SH-SY5Y (cell line): ENCODE measurements at regions not wholly inside any gene's neighbourhood (a gene's known extent, or its start where the extent isn't known, plus 50 kb on each side); places are given as distances from the start of the nearest gene placed in this dataset.

Experiments
- GATA2 ChIP-seq: IDR thresholded peaks from 2 replicates; pipeline ENCODE4 v1.6.1; 2011; ENCODE audit warnings: mild to moderate bottlenecking, low read depth, low read length
- GATA3 ChIP-seq: IDR thresholded peaks from 2 replicates; pipeline ENCODE4 v1.6.1; 2011; ENCODE audit warnings: low read depth, mild to moderate bottlenecking, low read length, moderate library complexity

- no peak for TF ChIP-seq GATA2
- TF ChIP-seq GATA3: no peak
Observed at GRCh38 chr5:74299833-74300232, 340.7 kb downstream of the ENC1 start.

- TF ChIP-seq GATA2 (no peak), GATA3 (no peak)
Observed at GRCh38 chr5:74296685-74297408, 343.7 kb downstream of the ENC1 start.

DNA sequence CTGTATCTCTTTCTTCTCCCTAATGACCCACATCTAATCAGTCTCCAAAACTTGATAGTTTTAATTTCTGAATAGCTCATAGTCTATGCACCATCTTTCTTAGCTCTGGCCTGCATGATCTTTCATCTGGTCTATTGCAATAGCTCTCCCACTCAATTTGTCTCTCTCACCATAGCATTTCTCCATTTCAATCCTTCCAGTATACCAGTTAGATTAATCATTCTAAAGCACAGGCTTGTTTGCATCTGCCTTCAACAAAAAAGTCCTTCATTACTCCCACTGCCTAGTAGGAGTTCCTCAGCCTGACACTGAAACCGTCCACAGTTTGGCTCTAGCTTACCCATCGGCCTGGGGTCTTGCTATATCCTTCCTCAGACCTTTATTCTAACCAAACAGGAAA, 344.9 kb downstream of the ENC1 start:
- TF ChIP-seq GATA2 (no peak), GATA3 (no peak)

DNA sequence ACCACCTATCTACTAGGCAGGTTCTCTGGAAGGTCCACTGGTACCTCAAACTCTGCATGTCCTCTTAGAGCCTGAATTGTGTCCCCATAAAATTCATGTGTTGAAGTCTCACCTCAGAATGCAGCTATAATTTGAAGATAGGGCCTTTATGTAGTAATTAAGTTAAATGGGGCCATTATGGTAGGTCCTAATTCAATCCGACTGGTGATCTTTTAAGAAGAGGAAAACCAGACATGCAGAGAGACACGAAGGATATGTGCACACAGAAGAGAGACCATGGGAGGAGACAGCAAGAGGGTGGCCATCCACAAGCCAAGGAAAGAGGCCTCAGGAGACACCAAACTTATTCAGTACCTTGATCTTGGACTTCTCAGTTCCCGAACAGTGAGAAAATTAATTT, 345.4 kb downstream of the ENC1 start:
- TF ChIP-seq GATA3: no peak
- TF ChIP-seq GATA2: no peak

- TF ChIP-seq GATA2: no peak
Observed at GRCh38 chr5:74294231-74294705, 346.3 kb downstream of the ENC1 start.

DNA sequence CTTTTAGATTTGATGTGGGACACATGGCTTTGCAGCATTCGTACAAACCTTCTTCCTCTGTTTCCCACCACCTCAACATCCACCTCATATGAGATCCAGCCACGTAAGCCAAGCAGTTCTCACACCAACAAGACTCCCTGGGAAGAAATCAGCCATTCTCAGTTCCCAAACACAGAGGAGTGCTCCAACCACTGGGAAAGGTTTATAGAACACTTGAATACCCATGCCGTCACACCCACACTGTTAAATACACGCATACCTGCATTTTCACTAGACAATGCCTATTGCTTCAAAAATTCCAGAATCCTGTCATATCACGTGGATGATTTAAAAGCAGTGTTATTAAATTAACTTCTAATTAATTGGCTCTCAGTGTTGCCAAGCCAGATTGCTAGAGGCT, 347.3 kb downstream of the ENC1 start:
- no peak for TF ChIP-seq GATA3
- no peak for TF ChIP-seq GATA2

DNA sequence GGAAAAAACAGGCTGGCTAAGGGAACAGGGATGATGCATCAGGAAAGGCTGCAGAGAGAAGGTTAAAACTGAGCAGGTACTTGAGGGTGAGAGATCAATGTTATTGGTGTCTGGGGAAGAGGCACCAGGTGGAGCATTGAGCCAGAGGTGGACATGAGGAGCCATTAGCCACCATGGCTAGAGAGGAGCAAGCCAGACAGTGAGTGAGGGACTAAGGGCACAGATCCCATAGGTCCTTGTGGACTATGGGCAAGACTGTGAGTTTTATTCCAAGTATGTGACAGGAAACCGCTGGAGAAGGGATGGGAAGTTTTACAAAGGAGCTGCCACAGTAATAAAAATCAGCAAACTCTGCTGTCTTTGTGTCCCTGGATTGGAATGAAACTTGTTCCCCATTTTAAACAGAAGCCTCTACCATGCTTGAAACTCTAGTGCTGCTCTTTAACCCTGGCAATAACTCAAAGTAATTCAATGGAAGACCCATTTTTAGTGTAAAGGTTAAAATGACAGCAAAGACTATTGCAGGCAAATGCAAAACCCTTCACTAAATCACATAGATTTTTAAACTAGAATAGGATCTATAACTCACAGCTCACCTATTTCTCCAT, 349.8 kb downstream of the ENC1 start:
- no peak for TF ChIP-seq GATA2
- no peak for TF ChIP-seq GATA3

- TF ChIP-seq GATA2: no peak
- TF ChIP-seq GATA3: no peak
Observed at GRCh38 chr5:74289691-74290090, 350.8 kb downstream of the ENC1 start.

DNA sequence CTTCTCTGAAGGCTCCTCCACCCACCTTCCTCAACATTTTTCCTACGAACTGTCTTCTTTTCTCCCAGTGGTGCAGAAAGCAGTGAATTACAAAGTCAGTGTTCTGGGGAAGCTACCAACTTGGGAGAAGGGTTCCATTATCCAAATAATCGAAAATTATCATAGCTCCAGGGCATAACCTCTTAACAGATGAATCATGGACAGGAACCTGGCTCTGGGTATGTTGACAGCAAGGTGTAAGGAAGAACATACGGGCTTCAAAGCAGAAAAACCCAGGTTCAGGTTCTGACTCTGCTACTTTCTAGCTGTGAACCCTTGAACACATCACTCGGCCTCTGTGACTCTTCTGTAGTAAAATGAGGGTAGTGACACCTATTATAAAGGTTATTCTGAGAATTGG, 351.3 kb downstream of the ENC1 start:
- TF ChIP-seq GATA2 (no peak), GATA3 (no peak)

- no peak for TF ChIP-seq GATA3
- no peak for TF ChIP-seq GATA2
Observed at GRCh38 chr5:74288448-74289108, 351.9 kb downstream of the ENC1 start.

GRCh38 chr5:74288038-74288437, 352.5 kb downstream of the ENC1 start:
- TF ChIP-seq GATA2: no peak
- TF ChIP-seq GATA3: no peak

DNA sequence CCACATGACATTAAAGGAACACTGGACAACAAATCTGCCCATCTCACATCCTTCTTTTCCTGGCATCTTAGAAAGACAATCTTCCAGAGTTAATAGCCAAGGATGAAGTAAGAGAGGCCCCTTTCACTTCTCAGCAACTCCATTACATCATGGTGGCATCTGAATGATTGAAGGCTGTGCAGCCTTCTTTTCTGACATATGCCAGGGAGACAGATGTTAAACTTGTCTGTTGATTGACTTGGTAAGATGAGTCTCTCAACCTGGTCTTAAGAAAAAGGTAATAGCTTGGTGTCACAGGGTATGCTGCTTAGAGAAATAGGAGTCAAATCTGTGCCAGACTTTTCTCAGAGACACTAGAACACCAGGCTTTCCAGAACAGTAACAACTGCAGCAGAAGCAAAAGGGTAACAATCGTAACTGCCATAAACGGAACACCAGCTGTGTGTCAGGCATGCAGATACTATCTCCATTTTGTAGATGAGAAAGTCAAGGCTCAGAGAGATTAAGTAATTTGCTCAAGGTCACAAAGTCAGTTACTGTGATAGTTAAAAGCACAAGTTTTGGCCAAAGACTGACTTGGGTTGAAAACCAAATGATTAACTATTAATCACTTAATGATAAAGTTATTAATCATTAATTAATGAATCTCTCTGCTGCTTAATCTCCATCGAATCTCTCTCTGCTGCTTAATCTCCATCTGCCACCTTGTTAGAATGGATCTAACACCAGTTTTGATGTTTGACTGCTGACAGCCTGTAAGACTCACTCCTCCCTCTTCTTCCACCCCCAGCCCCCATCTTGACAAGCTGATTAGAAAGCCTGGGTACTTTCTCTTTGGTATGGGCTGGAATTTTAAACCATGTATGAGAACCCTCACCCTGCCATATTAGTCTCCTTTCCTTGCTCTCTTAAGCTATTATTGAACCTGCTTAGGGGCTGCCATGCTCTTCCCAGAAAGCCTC, 353.5 kb downstream of the ENC1 start:
- TF ChIP-seq GATA3: peak; percentile 72
- peak; percentile 35; the same call in 1 of the 2 replicates for TF ChIP-seq GATA2

- TF ChIP-seq GATA2: no peak
- TF ChIP-seq GATA3: no peak
Observed at GRCh38 chr5:74285675-74286280, 354.8 kb downstream of the ENC1 start.
